ENCODE measurements at regions not wholly inside any gene's neighbourhood (a gene's known extent, or its start where the extent isn't known, plus 50 kb on each side); places are given as distances from the start of the nearest gene placed in this dataset.

- TF ChIP-seq CTCF (IDR thresholded peaks at IDR 0.05) = no peak
- TF ChIP-seq POLR2AphosphoS5 (IDR thresholded peaks at IDR 0.05) = no peak
- TF ChIP-seq POLR2A (IDR thresholded peaks at IDR 0.05; ENCODE audit: low read depth) = no peak
Observed at GRCh38 chr6:113647143-113647889, 209.8 kb upstream of the MARCKS start.
